ENCODE measurements at regions not wholly inside any gene's neighbourhood (a gene's known extent, or its start where the extent isn't known, plus 50 kb on each side); places are given as distances from the start of the nearest gene placed in this dataset.

- H3K4me2 ChIP-seq (ENCODE audit: low read depth, low read length) = no peak overlapping the region
- peaks cover 6% of the 10 kb centered on the region; the same call in 1 of the 2 replicates for H3K4me1 ChIP-seq (ENCODE audit: control insufficient read depth, insufficient read depth, low read length)
- no peak for DNase-seq
- H4K91ac ChIP-seq (ENCODE audit: insufficient read depth, low read depth, low read length) = 0 out of 2 replicates have a peak overlapping the region, but pooled peaks have one; percentile 11
- no peak overlapping the region for H3K56ac ChIP-seq (ENCODE audit: extremely low read depth, insufficient read depth, low read length)
- H4K5ac ChIP-seq (ENCODE audit: low read depth, low read length) = no peak overlapping the region
- H2AFZ ChIP-seq (replicated peaks; ENCODE audit: low read length, poor library complexity) = no peak overlapping the region
- CTCF ChIA-PET = no interaction called here
- H2AK5ac ChIP-seq (ENCODE audit: low read depth, low read length) = peak overlapping the region; percentile 35; the same call in 1 of the 2 replicates
- H3K14ac ChIP-seq (replicated peaks; ENCODE audit: low read depth, low read length) = no peak overlapping the region
- peaks cover 9% of the 10 kb centered on the region for H3K9me1 ChIP-seq (ENCODE audit: insufficient read depth, low read length)
- no peak overlapping the region; a peak in 1 of 4 replicates for H4K8ac ChIP-seq (ENCODE audit: low read depth in 2 of 2, low read length in 2 of 2)
- no peak overlapping the region for H3K27ac ChIP-seq (ENCODE audit: insufficient read depth, low read length)
- no peak overlapping the region for H2AK9ac ChIP-seq (replicated peaks; ENCODE audit: low read depth, low read length, poor library complexity)
- no peaks in the 10 kb centered on the region for H3K9me3 ChIP-seq (ENCODE audit: control insufficient read depth, insufficient read depth, low read length)
- 0 out of 2 replicates have a peak overlapping the region, but pooled peaks have one; percentile 21 for H2BK20ac ChIP-seq (ENCODE audit: low read depth, low read length)
- no peak overlapping the region for H3K4ac ChIP-seq (ENCODE audit: low read depth, low read length)
- H3K79me1 ChIP-seq (ENCODE audit: low read depth in 1 of 2, low read length in 2 of 2) = no peaks in the 10 kb centered on the region
- ATAC-seq (ENCODE audit: low read depth) = no peak
- no peak overlapping the region for H2BK5ac ChIP-seq (ENCODE audit: low read depth, low read length, poor library complexity, severe bottlenecking)
- H3K9ac ChIP-seq (ENCODE audit: low read depth, low read length) = no peak overlapping the region
- no peaks in the 10 kb centered on the region for H4K20me1 ChIP-seq (ENCODE audit: insufficient read depth, low read length)
- in situ Hi-C loops (cut with MboI; ENCODE audit: low sequenced_read_pairs) = no loop called here
- no TSS peak for BruUV-seq (replicated peaks)
- H2BK15ac ChIP-seq (ENCODE audit: low read depth, low read length) = no peak overlapping the region
- peaks cover 2% of the 10 kb centered on the region; the same call in 1 of the 2 replicates for H3K27me3 ChIP-seq (ENCODE audit: control insufficient read depth, insufficient read depth, low read length)
- no peaks in the 10 kb centered on the region for H3K36me3 ChIP-seq (ENCODE audit: control insufficient read depth, insufficient read depth, low read length)
- H3K18ac ChIP-seq (ENCODE audit: low read depth, low read length) = no peak overlapping the region
- H3K4me3 ChIP-seq (ENCODE audit: insufficient read depth, low read depth, low read length) = no peak overlapping the region
- H3K23ac ChIP-seq (ENCODE audit: low read depth, low read length) = no peak overlapping the region
- H2BK120ac ChIP-seq (ENCODE audit: low read depth, low read length) = no peak overlapping the region
- POLR2A ChIA-PET (ENCODE audit: unreplicated experiment) = no interaction called here
- dilution Hi-C loops (cut with HindIII; ENCODE audit: low sequenced_read_pairs, unreplicated experiment) = no loop called here
- WGBS, 2 experiments (ENCODE audit: extremely low coverage in 2 of 2, insufficient read length in 1 of 2) = 100% methylated on average over 5 of the region's 18 CpGs; no CpG with 5 or more reads in 1 of the 2 experiments
- TF ChIP-seq SMC3 (IDR thresholded peaks at IDR 0.05; ENCODE audit: low read depth, low read length) = no peak
- TF ChIP-seq, protein P1, sequence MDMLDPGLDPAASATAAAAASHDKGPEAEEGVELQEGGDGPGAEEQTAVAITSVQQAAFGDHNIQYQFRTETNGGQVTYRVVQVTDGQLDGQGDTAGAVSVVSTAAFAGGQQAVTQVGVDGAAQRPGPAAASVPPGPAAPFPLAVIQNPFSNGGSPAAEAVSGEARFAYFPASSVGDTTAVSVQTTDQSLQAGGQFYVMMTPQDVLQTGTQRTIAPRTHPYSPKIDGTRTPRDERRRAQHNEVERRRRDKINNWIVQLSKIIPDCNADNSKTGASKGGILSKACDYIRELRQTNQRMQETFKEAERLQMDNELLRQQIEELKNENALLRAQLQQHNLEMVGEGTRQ (IDR thresholded peaks at IDR 0.05; ENCODE audit: low read depth, low read length) = no peak
- TF ChIP-seq CEBPB (IDR thresholded peaks at IDR 0.05; ENCODE audit: low read depth, low read length) = no peak
- no peak for TF ChIP-seq FOS (IDR thresholded peaks at IDR 0.05; ENCODE audit: low read depth, low read length)
- TF ChIP-seq NFE2L2 (IDR thresholded peaks at IDR 0.05; ENCODE audit: low read depth, low read length) = no peak
- no peak for TF ChIP-seq MAZ (IDR thresholded peaks at IDR 0.05; ENCODE audit: borderline replicate concordance, low read depth, low read length)
- no peak for TF ChIP-seq MAFK (IDR thresholded peaks at IDR 0.05; ENCODE audit: low read depth, low read length)
- TF ChIP-seq CTCF (conservative IDR thresholded peaks at IDR 0.05; ENCODE audit: low read depth, low read length) = no peak
- TF ChIP-seq CHD1 (IDR thresholded peaks at IDR 0.05; ENCODE audit: low read depth, low read length) = no peak
- no peak for TF ChIP-seq BHLHE40 (IDR thresholded peaks at IDR 0.05; ENCODE audit: low read depth, low read length)
- no peak for TF ChIP-seq RCOR1 (IDR thresholded peaks at IDR 0.05; ENCODE audit: insufficient replicate concordance, low read length)
- no peak for TF ChIP-seq POLR2A (IDR thresholded peaks at IDR 0.05; ENCODE audit: low read depth, low read length)
- TF ChIP-seq RAD21 (IDR thresholded peaks at IDR 0.05; ENCODE audit: low read length) = no peak
- TF ChIP-seq RFX5 (IDR thresholded peaks at IDR 0.05; ENCODE audit: low read depth, low read length) = no peak
- no peak for TF ChIP-seq MXI1 (IDR thresholded peaks at IDR 0.05; ENCODE audit: borderline replicate concordance, low read depth, low read length)
- TF ChIP-seq, protein P2, sequence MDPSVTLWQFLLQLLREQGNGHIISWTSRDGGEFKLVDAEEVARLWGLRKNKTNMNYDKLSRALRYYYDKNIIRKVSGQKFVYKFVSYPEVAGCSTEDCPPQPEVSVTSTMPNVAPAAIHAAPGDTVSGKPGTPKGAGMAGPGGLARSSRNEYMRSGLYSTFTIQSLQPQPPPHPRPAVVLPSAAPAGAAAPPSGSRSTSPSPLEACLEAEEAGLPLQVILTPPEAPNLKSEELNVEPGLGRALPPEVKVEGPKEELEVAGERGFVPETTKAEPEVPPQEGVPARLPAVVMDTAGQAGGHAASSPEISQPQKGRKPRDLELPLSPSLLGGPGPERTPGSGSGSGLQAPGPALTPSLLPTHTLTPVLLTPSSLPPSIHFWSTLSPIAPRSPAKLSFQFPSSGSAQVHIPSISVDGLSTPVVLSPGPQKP (IDR thresholded peaks at IDR 0.05; ENCODE audit: borderline replicate concordance, low read depth, low read length) = no peak
- intact Hi-C loops (cut with micrococcal nuclease) = no loop called here
Measured at GRCh38 chr21:45348591-45349327, 56.2 kb upstream of the COL18A1 start.

All from IMR-90 (cell line).